ENCODE measurements at regions not wholly inside any gene's neighbourhood (a gene's known extent, or its start where the extent isn't known, plus 50 kb on each side); places are given as distances from the start of the nearest gene placed in this dataset.

- TF ChIP-seq, protein P1, sequence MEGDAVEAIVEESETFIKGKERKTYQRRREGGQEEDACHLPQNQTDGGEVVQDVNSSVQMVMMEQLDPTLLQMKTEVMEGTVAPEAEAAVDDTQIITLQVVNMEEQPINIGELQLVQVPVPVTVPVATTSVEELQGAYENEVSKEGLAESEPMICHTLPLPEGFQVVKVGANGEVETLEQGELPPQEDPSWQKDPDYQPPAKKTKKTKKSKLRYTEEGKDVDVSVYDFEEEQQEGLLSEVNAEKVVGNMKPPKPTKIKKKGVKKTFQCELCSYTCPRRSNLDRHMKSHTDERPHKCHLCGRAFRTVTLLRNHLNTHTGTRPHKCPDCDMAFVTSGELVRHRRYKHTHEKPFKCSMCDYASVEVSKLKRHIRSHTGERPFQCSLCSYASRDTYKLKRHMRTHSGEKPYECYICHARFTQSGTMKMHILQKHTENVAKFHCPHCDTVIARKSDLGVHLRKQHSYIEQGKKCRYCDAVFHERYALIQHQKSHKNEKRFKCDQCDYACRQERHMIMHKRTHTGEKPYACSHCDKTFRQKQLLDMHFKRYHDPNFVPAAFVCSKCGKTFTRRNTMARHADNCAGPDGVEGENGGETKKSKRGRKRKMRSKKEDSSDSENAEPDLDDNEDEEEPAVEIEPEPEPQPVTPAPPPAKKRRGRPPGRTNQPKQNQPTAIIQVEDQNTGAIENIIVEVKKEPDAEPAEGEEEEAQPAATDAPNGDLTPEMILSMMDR (IDR thresholded peaks at IDR 0.05), result no peak
- TF ChIP-seq POLR2A (IDR thresholded peaks at IDR 0.05), result no peak
These were observed 51.7 kb downstream of the GASK1B start for GRCh38 chr4:158121161-158121579.

Measured in esophagus squamous epithelium (tissue), 4 donors.